ENCODE measurements at regions not wholly inside any gene's neighbourhood (a gene's known extent, or its start where the extent isn't known, plus 50 kb on each side); places are given as distances from the start of the nearest gene placed in this dataset.
A peak's percentile ranks its signal among the peaks of the same experiment; 100 is the strongest.

DNA sequence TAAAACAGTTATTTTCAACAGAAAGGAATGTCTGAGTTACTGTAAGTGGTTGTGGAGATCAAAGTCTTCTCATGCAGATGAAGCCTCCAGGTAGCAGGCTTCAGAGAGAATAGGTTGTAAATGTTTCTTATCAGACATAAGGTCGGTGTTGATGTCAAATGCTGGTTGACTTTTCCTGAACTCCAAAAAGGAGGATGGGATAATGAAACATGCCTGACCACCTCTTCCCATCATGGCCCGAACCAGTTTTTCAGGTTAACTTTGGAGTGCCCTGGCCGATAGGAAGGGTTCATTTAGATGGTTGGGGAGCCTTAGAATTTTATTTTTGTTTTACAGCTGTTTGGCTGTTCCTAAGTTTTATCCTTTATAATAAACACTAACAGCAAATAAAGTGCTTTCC is 478.4 kb downstream of the ACTL7B start:
- no peaks in the 10 kb centered on the region for H3K27me3 ChIP-seq (ENCODE audit: control insufficient read depth in 2 of 2, insufficient read depth in 1 of 2, low read length in 1 of 2)
- no peak overlapping the region for H3K27ac ChIP-seq (ENCODE audit: low read depth in 1 of 2, low read length in 1 of 2)
- no peaks in the 10 kb centered on the region for H3K4me1 ChIP-seq (ENCODE audit: control insufficient read depth in 2 of 2, insufficient read depth in 2 of 2, low read length in 2 of 2)
- no peak overlapping the region for H3K4me3 ChIP-seq (ENCODE audit: low read length in 2 of 2)
- 91% methylated on average over 3 of the region's 3 CpGs for WGBS
- peaks cover 0 to 9% of the 10 kb centered on the region in 2 donors for H3K9me3 ChIP-seq (ENCODE audit: control insufficient read depth in 2 of 2, insufficient read depth in 1 of 2, low read length in 1 of 2)
- DNase-seq (ENCODE audit: low read depth in 6 of 9, low spot score in 9 of 9): no peak
- no peaks in the 10 kb centered on the region for H3K36me3 ChIP-seq (ENCODE audit: control insufficient read depth in 2 of 2, insufficient read depth in 2 of 2, low read length in 1 of 2)

DNA sequence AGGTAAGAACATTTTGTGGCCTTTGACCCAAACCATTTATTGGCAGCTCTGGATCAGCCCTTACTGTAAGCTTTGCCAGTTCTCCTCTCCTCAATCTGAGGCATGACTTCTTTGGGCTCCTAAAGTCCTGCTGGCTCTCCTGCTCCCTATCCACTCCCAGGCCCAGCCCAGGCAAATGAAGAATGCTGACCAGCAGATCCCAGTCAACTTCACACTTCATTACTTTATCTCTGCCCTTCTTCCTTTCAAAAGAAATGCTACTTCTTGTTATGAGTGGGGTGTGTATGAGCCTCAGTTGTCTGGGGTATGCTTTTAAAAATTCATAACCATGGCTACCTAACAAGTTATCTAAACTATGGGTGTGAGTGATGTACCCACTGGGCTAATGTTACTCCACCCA is 479.6 kb downstream of the ACTL7B start:
- H3K27me3 ChIP-seq (ENCODE audit: control insufficient read depth in 2 of 2, insufficient read depth in 1 of 2, low read length in 1 of 2): no peaks in the 10 kb centered on the region

DNA sequence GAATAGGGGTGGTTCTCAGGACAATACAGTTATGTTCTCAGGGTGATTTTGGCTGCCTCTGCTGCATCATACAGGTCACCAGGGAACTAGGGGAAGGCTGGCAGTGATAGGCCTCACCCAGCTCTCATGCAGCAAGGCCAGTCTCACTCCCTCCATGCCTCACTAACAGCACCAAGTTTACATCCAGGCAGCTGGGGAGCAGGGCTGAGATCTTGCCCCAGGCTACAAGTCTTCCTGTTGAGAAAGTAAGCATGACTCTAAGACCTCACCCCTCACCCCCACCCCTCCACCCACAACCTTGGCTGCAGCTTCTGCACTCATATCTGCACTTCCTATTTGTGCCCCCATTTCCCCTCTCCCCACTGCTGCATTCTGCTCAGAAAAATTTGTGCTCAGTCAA is 481.2 kb downstream of the ACTL7B start:
- no peak overlapping the region for H3K27ac ChIP-seq (ENCODE audit: low read depth in 1 of 2, low read length in 1 of 2)
- no peaks in the 10 kb centered on the region for H3K4me1 ChIP-seq (ENCODE audit: control insufficient read depth in 2 of 2, insufficient read depth in 2 of 2, low read length in 2 of 2)
- H3K9me3 ChIP-seq (ENCODE audit: control insufficient read depth in 2 of 2, insufficient read depth in 1 of 2, low read length in 1 of 2): peaks cover 0 to 9% of the 10 kb centered on the region in 2 donors
- H3K27me3 ChIP-seq (ENCODE audit: control insufficient read depth in 2 of 2, insufficient read depth in 1 of 2, low read length in 1 of 2): no peaks in the 10 kb centered on the region
- H3K36me3 ChIP-seq (ENCODE audit: control insufficient read depth in 2 of 2, insufficient read depth in 2 of 2, low read length in 1 of 2): no peaks in the 10 kb centered on the region
- H3K4me3 ChIP-seq (ENCODE audit: low read length in 2 of 2): no peak overlapping the region
- DNase-seq (ENCODE audit: low read depth in 6 of 9, low spot score in 9 of 9): no peak

More for the DNA sequence above, 479.6 kb downstream of the ACTL7B start:
- Histone ChIP-seq H3K36me3 (ENCODE audit: control insufficient read depth in 2 of 2, insufficient read depth in 2 of 2, low read length in 1 of 2) (no peaks in the 10 kb centered on the region), H3K9me3 (ENCODE audit: control insufficient read depth in 2 of 2, insufficient read depth in 1 of 2, low read length in 1 of 2) (peaks cover 0 to 9% of the 10 kb centered on the region in 2 donors), H3K27ac (ENCODE audit: low read depth in 1 of 2, low read length in 1 of 2) (no peak overlapping the region), H3K4me3 (ENCODE audit: low read length in 2 of 2) (no peak overlapping the region), H3K4me1 (ENCODE audit: control insufficient read depth in 2 of 2, insufficient read depth in 2 of 2, low read length in 2 of 2) (no peaks in the 10 kb centered on the region)
- DNase-seq (ENCODE audit: low read depth in 6 of 9, low spot score in 9 of 9): no peak

DNA sequence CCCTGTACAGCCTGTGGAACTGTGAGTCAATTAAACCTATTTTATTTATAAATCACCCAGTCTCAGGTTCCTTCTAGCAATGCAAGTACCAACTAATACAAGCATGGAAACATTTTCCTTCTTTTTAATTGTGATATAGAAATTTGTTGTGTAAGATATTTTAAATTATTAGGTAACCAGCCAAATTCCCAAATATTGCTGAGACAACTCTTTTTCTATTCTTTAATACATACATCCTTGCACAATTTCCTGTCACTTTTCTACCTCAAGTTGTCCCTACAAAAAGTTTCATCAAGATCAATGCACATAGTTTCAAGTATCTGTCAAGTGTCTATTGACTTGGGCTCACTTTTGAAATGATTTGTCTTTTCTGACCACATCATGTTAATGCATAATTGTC is 488.6 kb downstream of the ACTL7B start:
- DNase-seq (ENCODE audit: low read depth in 6 of 9, low spot score in 9 of 9): no peak
- no peak overlapping the region for H3K27ac ChIP-seq (ENCODE audit: low read depth in 1 of 2, low read length in 1 of 2)
- no peaks in the 10 kb centered on the region for H3K4me1 ChIP-seq (ENCODE audit: control insufficient read depth in 2 of 2, insufficient read depth in 2 of 2, low read length in 2 of 2)
- no peaks in the 10 kb centered on the region for H3K36me3 ChIP-seq (ENCODE audit: control insufficient read depth in 2 of 2, insufficient read depth in 2 of 2, low read length in 1 of 2)
- no peaks in the 10 kb centered on the region for H3K27me3 ChIP-seq (ENCODE audit: control insufficient read depth in 2 of 2, insufficient read depth in 1 of 2, low read length in 1 of 2)
- H3K9me3 ChIP-seq (ENCODE audit: control insufficient read depth in 2 of 2, insufficient read depth in 1 of 2, low read length in 1 of 2): no peaks in the 10 kb centered on the region
- no peak overlapping the region for H3K4me3 ChIP-seq (ENCODE audit: low read length in 2 of 2)

DNA sequence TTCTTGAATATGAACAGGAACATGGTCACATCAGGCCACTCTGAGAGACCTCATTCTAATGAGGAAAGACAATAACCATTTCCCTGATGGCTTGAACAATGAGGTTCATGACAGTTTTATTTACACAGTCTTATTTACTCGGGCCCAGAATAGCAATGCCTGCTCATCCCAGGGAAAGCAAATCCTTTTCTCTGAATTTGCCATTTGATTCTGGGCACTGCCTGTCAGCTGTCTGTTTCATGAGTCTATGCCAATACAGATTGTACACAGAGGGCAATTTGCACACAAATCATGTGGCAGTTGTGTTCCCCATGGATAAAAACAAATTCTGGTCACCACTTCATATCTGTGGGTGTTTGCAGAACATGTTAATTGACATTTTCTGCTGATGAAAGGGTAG is 492.5 kb downstream of the ACTL7B start:
- no peak for DNase-seq (ENCODE audit: low read depth in 6 of 9, low spot score in 9 of 9)
- no peaks in the 10 kb centered on the region for H3K4me1 ChIP-seq (ENCODE audit: control insufficient read depth in 2 of 2, insufficient read depth in 2 of 2, low read length in 2 of 2)
- WGBS: 89% methylated on average over 1 of the region's 1 CpG

DNA sequence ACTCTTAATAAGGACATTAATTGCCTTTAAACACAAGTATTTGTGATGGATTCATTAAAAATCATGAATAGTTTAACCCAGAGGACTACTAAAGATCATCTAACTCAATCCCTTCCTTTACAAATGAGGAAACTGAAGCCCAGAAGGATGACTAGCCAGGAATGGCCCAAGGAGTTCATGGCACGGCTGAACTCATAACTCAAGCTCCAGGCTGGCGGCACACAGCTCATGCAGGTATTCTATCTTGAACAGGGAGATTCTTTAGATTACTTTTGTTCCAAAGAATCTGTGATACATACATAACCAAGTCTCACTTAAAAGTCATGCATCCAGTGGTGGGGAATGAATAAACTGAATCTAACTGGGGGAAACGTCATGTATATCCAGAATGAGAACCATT is 495.5 kb downstream of the ACTL7B start:
- no peak for DNase-seq (ENCODE audit: low read depth in 6 of 9, low spot score in 9 of 9)
- WGBS: 94% methylated on average over 3 of the region's 3 CpGs
- H3K9me3 ChIP-seq (ENCODE audit: control insufficient read depth in 2 of 2, insufficient read depth in 1 of 2, low read length in 1 of 2): no peaks in the 10 kb centered on the region
- no peak overlapping the region for H3K4me3 ChIP-seq (ENCODE audit: low read length in 2 of 2)
- no peaks in the 10 kb centered on the region for H3K4me1 ChIP-seq (ENCODE audit: control insufficient read depth in 2 of 2, insufficient read depth in 2 of 2, low read length in 2 of 2)
- no peaks in the 10 kb centered on the region for H3K27me3 ChIP-seq (ENCODE audit: control insufficient read depth in 2 of 2, insufficient read depth in 1 of 2, low read length in 1 of 2)
- H3K36me3 ChIP-seq (ENCODE audit: control insufficient read depth in 2 of 2, insufficient read depth in 2 of 2, low read length in 1 of 2): no peaks in the 10 kb centered on the region
- H3K27ac ChIP-seq (ENCODE audit: low read depth in 1 of 2, low read length in 1 of 2): no peak overlapping the region

More for the DNA sequence above, 492.5 kb downstream of the ACTL7B start:
- H3K9me3 ChIP-seq (ENCODE audit: control insufficient read depth in 2 of 2, insufficient read depth in 1 of 2, low read length in 1 of 2): no peaks in the 10 kb centered on the region
- no peaks in the 10 kb centered on the region for H3K27me3 ChIP-seq (ENCODE audit: control insufficient read depth in 2 of 2, insufficient read depth in 1 of 2, low read length in 1 of 2)
- no peaks in the 10 kb centered on the region for H3K36me3 ChIP-seq (ENCODE audit: control insufficient read depth in 2 of 2, insufficient read depth in 2 of 2, low read length in 1 of 2)
- H3K4me3 ChIP-seq (ENCODE audit: low read length in 2 of 2): no peak overlapping the region
- H3K27ac ChIP-seq (ENCODE audit: low read depth in 1 of 2, low read length in 1 of 2): no peak overlapping the region

DNA sequence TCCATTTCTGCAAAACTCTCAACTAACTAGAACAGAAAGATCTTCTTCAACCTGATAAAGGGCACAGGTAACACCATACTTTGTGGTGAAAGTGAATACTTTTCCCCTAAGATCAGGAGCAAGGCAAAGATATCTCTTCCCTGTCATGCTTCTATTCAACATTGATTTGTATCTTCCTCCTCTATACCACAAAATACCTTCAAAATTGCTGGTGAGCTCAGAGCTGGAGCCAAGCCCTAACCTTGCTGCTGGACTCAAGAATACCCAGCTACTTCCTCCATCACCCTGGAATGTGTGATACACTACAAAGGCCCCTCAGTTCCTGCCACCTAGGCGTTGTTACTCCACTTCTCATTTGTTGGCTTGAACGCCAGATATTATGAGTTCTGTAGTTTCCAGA is 499.0 kb downstream of the ACTL7B start:
- Histone ChIP-seq H3K27ac (ENCODE audit: low read depth in 1 of 2, low read length in 1 of 2) (no peak overlapping the region), H3K4me1 (ENCODE audit: control insufficient read depth in 2 of 2, insufficient read depth in 2 of 2, low read length in 2 of 2) (no peaks in the 10 kb centered on the region), H3K4me3 (ENCODE audit: low read length in 2 of 2) (no peak overlapping the region), H3K36me3 (ENCODE audit: control insufficient read depth in 2 of 2, insufficient read depth in 2 of 2, low read length in 1 of 2) (no peaks in the 10 kb centered on the region), H3K9me3 (ENCODE audit: control insufficient read depth in 2 of 2, insufficient read depth in 1 of 2, low read length in 1 of 2) (no peaks in the 10 kb centered on the region), H3K27me3 (ENCODE audit: control insufficient read depth in 2 of 2, insufficient read depth in 1 of 2, low read length in 1 of 2) (no peaks in the 10 kb centered on the region)
- no peak for DNase-seq (ENCODE audit: low read depth in 6 of 9, low spot score in 9 of 9)
- 71% methylated on average over 2 of the region's 2 CpGs for WGBS

DNA sequence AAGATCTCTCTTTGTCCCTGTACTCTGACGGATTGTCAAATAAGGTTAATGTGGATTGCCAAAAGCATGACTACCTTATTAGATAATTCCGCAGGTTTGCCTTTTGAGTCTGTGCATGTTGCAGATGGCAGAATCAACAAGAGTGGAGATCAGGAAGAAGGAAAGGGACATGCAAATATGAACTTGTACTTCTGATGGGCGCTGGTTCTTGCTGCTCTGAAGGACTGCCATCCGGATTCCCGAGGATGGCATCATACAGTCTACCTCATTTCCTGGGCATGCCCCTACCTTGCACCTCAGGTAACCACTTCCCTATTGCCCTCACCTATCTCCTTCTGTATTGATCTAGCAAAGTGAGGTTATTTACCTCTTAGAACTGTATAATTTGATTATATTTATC is 504.2 kb downstream of the ACTL7B start:
- WGBS: 95% methylated on average over 5 of the region's 5 CpGs
- peak overlapping the region in 1 of 2 donors; percentile 7 for H3K27ac ChIP-seq (ENCODE audit: low read depth in 1 of 2, low read length in 1 of 2)

DNA sequence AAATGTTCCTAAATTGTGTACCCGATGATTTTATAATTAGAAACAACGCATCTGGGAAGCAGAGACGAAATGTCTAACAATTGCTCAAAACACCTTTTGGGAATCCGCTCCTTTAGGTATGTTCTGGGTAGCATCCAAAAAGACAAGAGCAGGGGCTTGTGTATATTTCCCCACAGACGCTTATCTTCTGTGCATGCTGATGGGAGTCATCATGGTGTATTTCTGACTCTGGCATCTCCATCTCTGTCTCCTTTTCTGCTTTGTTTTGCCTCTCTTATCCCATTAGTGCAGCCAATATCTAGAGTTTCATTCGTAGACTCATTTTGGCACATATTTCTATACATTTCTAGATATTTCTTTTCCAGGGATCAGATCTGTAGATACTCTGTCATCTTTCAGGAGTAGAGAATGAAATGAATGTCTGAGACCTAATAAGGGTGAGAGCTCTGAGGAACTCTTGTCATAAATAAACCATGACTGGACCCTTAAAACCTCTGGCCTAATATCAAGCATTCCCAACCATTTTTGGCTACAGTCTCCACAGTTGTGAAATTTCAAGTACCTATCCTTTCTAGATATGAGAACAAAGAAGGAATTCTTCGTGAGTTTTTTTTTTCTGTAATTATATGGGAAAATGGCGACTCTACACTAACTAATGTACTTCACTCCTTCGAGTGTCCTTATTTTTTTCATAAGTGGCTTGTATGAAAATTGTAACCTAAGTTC is 508.2 kb downstream of the ACTL7B start:
- Histone ChIP-seq H3K27me3 (ENCODE audit: control insufficient read depth in 2 of 2, insufficient read depth in 1 of 2, low read length in 1 of 2) (no peaks in the 10 kb centered on the region), H3K4me3 (ENCODE audit: low read length in 2 of 2) (no peak overlapping the region), H3K4me1 (ENCODE audit: control insufficient read depth in 2 of 2, insufficient read depth in 2 of 2, low read length in 2 of 2) (no peaks in the 10 kb centered on the region), H3K9me3 (ENCODE audit: control insufficient read depth in 2 of 2, insufficient read depth in 1 of 2, low read length in 1 of 2) (no peaks in the 10 kb centered on the region), H3K27ac (ENCODE audit: low read depth in 1 of 2, low read length in 1 of 2) (no peak overlapping the region), H3K36me3 (ENCODE audit: control insufficient read depth in 2 of 2, insufficient read depth in 2 of 2, low read length in 1 of 2) (no peaks in the 10 kb centered on the region)
- 96% methylated on average over 9 of the region's 9 CpGs for WGBS
- no peak for DNase-seq (ENCODE audit: low read depth in 6 of 9, low spot score in 9 of 9)

More for the DNA sequence above, 504.2 kb downstream of the ACTL7B start:
- no peak overlapping the region for H3K4me3 ChIP-seq (ENCODE audit: low read length in 2 of 2)
- no peaks in the 10 kb centered on the region for H3K4me1 ChIP-seq (ENCODE audit: control insufficient read depth in 2 of 2, insufficient read depth in 2 of 2, low read length in 2 of 2)
- DNase-seq (ENCODE audit: low read depth in 6 of 9, low spot score in 9 of 9): no peak
- H3K9me3 ChIP-seq (ENCODE audit: control insufficient read depth in 2 of 2, insufficient read depth in 1 of 2, low read length in 1 of 2): no peaks in the 10 kb centered on the region
- H3K27me3 ChIP-seq (ENCODE audit: control insufficient read depth in 2 of 2, insufficient read depth in 1 of 2, low read length in 1 of 2): no peaks in the 10 kb centered on the region
- no peaks in the 10 kb centered on the region for H3K36me3 ChIP-seq (ENCODE audit: control insufficient read depth in 2 of 2, insufficient read depth in 2 of 2, low read length in 1 of 2)
